ENCODE measurements at regions not wholly inside any gene's neighbourhood (a gene's known extent, or its start where the extent isn't known, plus 50 kb on each side); places are given as distances from the start of the nearest gene placed in this dataset.
"Not testable (repeated sequence)": the region's sequence is repeated elsewhere in the genome, so short reads cannot be mapped to it uniquely, and the experiment has no call there.

DNA sequence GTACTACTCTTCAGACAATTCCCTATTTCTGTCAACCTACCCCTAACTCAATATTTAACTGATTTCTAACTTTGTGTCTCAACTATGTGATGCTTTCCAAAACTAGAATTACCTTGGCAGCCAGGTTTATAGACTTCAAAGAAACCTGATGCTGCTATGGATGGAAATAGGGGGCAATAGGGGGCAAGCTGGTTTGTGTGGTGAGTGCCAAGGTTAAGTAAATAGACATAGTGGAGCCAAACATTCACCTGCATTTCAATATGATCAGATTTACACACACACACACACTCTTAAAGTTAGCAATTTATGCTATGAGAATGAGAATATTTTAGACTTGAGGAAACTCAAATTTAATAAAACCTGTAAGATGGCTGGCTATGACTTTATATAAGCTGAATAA lies 784.6 kb downstream of the TTLL7 start:
- DNase-seq = not testable (repeated sequence)

DNA sequence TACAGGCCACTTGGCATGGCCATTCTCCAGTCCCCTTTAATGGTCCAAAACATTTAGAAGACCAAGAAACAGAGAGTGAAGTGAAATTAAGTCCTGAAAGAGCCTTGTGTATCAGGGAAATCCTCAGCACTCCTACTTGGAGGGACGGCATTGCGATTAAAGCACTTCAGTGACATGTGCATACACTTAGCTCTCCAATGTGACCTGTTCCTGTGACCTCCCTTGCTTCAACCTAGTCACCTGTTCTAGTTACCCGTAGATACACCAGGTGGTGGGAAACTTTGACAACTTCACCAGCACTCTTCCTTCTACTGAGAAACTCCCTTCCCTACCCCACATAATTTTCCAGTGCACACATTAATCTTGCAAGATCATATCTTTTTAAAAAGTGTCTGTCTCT lies 785.3 kb downstream of the TTLL7 start:
- not testable (repeated sequence) for DNase-seq

DNA sequence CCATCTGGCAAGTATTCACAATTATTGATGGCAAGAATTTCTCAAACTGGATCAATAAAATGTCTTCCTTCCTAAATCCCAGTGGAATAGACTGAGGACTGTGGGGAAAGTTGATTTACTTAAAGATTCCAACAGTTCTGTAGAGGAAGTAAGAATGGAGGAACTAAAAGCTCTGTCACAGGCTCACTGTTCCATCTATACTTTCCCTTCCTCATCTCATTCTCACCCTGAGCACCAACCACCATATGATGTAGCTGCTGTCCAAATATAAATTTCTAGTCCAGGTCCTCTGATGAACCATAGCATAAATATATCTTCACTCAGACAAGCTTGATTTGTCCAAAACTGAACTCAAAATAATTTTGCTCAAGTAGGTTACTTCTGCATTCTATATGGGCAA lies 786.9 kb downstream of the TTLL7 start:
- DNase-seq = not testable (repeated sequence)

DNA sequence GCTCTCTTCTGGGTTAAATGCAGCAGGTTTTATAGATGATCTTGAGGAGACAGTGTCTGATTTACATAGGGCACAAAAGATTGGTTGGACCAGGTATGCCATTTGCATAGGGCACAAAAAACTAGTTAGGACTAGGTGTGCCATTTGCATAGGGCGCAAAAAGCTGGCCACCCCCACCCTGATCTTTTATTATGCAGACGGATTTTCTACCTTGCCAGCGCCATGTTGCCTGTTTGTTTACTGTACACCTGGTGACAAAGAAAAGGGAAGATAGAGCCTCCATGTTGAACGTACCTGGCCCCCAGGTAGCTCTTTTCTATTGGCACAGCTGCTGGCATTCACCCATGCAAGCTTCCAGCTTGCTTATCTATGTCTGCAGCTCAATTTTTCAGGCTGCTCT lies 790.4 kb downstream of the TTLL7 start:
- DNase-seq = not testable (repeated sequence)

DNA sequence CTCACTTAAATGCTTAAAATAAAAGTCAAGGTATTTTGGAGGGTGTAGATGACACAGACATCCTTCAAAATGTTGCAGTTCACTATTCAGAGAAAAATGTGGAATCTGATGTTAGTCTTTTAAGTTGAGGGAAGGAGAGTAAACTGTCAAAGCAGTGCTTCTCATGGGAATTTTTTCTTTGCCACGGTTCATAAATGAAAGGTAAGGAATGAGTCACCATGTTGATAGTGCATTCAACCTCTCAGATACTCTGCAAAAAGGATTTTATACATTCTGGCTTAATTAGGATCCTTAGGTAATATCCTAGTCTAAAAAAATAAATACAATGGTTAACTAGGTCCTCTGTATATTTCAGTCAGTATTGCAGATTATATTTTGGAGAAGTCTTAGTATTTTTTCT lies 804.3 kb downstream of the TTLL7 start:
- DNase-seq = not testable (repeated sequence)

DNA sequence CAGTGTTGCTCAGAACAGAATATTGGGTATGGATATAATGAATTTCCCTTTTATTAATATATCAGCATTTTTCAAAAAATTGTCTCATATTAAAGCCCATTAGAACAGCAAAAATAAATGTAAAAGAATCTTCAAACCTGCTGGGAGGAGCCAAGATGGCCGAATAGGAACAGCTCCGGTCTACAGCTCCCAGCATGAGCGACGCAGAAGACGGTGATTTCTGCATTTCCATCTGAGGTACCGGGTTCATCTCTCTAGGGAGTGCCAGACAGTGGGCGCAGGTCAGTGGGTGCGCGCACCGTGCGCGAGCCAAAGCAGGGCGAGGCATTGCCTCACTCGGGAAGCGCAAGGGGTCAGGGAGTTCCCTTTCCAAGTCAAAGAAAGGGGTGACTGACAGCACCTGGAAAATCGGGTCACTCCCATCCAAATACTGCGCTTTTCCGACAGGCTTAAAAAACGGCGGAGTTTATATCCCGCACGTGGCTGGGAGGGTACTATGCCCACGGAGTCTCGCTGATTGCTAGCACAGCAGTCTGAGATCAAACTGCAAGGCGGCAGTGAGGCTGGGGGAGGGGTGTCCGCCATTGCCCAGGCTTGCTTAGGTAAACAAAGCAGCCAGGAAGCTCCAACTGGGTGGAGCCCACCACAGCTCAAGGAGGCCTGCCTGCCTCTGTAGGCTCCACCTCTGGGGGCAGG lies 816.8 kb downstream of the TTLL7 start:
- not testable (repeated sequence) for DNase-seq

DNA sequence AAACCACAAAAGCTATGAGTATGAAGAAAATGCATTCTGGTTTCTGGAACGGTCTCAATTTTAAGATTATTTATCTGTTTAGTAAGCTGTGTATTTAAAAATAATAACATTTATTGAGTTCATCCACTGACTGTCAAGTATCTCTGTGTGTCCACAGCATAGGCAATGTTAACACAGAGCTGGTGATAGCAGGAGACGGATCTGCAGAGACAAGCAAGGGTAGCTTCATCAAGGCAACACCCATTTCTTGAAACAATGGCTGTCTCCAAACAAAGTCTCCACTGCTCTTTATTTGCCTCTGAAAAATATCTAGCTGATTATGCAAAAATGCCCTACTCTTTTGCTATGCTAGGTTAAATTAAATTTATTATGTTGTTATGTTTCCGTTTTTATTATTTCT lies 818.3 kb downstream of the TTLL7 start:
- DNase-seq = not testable (repeated sequence)

DNA sequence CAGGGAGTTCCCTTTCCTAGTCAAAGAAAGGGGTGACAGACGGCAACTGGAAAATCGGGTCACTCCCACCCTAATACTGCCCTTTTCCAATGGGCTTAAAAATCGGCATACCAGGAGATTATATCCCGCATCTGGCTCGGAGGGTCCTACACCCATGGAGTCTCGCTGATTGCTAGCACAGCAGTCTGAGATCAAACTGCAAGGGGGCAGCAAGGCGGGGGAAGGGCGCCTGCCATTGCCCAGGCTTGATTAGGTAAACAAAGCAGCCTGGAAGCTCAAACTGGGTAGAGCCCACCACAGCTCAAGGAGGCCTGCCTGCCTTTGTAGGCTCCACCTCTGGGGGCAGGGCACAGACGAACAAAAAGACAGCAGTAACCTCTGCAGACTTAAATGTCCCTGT lies 831.3 kb downstream of the TTLL7 start:
- DNase-seq = not testable (repeated sequence)

DNA sequence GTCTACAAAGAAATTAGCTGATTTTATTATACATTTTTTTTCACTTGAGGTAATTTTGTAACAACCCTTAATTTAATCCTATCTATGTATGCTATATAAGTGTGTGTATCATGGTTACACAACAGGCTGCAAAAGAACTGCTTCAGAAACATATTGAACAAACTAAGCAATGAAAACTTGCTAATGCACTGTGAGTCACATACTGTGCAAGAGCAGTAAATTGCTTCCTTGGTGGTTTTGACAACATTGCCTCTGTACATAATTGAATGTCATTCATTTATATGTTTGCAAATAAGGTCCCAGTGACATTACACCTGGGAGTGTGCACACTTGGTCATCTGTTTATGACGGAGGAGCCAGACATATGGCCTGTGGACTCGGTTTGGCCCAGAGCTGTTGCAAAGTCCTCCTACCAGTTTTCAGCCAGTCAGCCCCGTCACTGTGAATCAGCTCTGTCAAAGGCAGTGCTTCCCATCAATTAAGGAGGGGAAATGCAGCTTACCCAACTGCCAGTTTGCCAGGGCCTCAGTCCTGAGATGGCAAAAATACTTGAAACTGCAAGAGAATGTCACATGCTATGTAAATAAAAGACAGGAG lies 835.0 kb downstream of the TTLL7 start:
- DNase-seq = not testable (repeated sequence)

DNA sequence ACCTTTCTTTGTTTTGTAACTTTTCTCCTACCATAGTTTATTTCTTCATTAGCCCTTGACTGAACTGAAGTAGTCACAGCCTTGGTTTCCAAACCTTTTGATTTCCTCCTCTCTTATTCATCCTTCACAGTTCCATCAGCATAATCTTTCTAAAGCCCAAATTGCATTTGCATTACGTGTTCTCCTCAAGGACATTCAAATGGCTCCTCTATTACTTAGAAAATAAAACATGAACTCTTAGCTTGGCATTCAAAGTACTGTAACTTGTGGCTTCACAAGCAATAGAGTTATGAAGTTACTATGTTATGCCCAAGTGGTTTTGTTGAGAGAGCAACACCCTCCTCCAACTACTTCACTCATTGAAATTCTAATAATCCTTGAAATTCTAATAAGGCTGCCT lies 840.0 kb downstream of the TTLL7 start:
- not testable (repeated sequence) for DNase-seq

DNA sequence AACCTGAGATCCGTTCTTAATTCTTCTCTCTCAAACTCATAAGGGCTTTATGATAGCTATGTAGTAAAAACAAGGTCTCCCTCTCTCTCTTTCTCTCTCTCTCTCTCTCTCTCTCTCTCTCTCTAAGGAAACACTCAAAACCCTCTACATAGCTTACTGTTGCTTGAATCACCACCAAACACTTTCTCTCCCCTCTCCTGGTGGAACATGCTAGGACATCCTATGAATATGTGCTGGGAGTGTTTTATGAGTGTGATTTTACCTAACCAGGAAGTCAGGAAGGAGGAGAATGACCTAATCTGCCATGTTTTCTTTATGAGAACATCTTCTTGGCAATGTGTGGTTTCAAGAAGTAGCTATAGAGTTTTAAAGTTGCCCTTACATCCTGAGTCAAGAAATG lies 844.6 kb downstream of the TTLL7 start:
- not testable (repeated sequence) for DNase-seq

DNA sequence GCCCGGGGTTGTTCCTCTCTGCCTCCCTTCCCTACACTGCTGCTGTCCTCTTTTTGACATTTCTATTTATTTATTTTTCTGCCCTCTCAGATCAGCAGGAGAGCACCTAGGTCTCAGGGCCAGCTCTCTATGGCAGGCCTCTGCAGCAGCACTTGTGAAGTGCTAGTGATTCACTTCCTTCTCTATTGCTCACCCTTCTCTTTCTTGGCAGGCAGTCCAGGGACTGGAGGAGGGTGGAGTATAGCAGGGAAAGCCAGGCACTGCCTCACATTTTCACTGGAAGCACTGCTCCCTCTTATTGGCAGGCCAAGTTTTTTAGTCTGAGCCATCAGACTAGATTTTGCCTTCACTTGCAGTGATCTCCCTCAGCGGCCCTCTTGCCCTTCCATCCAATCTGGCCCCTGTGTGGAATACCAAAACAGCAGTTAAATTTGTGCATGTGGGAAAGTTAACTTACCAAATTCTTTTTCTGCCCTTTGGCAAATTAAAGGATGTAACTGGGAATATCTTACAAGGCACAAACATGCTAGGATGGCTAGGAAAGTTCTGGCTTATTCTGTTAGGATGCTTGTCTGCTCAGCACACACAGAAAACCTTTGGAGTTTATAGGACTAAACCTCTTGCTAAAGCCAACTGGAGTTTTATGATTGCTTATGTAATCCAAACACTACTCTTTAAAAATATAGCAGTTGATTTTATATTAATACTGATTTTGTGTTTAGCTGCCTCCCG lies 847.6 kb downstream of the TTLL7 start:
- DNase-seq = not testable (repeated sequence)

DNA sequence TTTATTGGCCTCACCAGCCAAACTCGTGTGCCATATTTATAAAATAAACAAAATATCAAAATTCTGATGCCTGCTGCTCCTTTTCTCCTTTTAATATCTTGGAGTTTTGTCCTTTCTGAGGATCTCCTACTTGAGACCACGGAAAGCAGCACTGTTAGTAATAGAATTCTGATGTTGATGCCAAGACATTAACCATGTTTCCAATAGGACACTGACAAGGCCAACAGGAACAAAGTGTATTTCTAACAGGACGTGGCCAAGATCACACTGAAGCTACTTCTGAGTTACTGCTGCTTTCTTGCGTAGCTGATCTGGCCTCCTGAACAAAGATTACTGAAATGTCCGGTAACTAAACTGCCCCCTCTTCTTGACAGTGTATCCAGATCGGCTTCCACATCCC lies 848.5 kb downstream of the TTLL7 start:
- not testable (repeated sequence) for DNase-seq

DNA sequence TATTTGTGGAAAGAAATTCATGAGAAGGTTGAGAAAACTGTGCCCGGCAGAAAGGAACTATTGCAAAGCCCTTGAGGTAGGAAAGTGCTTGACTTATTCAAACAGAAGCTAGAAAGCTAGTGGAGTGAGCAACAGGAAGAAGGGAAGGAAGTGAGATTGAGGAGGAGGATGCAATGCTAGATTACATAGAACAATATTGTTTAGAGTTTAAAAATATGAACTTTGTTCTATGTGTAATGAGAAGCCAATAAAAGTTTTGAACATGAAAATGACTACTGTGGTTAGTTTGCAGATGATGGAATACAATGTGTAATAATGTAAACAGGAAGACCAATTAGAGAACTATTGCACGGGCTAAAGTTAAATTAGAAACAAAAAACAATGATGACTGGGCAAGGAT lies 853.1 kb downstream of the TTLL7 start:
- not testable (repeated sequence) for DNase-seq

DNA sequence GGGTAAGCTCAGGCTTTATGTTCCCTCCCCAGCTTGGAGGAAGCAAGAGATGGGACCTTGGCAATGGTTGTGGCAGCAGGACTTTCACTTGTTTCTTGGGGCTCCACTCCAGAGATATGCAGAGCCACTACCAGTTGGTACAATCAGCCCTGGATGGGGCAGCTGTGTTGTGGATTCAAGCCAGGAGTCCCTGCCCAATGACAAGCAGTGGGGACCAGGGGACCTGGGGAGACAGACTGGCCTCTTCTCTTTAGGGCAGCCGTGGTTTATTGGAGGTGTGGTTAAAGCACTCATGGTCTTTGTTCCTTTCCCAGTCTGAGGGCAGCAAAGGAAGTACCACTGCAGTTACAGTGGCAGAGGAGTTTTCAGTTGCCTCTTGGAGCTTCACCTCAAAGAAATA lies 856.1 kb downstream of the TTLL7 start:
- not testable (repeated sequence) for DNase-seq

DNA sequence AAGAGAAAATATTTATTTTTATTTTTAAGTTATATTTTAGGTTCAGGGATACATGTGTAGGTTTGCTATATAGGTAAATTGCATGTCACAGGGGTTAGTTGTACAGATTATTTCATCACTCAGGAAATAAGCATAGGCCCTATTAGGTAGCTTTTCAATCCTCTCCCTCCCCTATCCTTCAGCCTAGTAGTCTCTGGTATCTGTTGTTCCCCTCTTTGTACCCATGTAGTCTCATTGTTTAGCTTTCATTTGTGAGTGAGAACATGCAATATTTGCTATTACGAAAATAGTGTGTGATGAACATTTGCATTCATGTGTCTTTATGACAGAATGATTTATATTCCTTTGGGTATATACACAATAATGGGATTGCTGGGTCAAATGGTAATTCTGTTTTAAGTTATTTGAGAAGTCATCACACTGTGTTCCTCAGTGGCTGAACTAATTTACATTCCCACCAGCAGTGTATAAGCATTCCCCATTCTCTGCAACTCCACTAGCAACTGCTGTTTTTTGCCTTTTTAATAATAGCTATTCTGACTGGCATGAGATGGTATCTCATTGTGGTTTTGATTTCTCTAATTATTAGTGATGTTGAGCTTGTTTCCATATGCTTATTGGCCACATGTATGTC lies 863.3 kb downstream of the TTLL7 start:
- not testable (repeated sequence) for DNase-seq

DNA sequence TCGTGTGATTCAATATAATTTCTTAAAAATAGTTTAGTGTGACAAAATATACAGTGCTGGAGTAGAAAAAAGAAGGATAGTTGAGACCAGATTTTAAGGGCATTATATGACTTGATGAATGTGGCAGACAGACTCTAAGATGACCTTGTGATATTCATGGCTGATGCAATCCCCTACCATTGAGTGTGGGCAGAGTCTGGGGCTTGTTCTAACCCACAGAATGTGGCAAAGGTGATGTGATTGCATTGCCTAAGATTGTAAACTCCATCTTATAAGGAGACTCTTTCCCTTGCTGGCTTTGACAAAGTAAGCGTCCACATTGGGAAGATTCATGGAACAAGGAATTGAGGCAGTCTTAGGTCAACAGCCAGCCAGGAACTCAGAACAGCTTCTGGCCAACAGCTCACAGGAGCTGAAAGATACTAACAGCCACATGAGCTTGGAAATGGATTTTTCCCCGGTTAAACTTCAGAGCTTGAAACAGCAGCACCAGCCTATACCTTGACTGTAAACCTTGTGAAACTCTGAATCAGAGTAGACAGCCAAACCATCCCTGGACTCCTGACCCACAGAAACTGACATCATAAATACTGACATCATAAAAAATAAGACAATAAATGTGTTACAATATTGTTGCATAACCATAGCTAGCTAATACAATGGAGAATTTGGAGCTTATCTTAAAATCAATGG lies 864.5 kb downstream of the TTLL7 start:
- not testable (repeated sequence) for DNase-seq

DNA sequence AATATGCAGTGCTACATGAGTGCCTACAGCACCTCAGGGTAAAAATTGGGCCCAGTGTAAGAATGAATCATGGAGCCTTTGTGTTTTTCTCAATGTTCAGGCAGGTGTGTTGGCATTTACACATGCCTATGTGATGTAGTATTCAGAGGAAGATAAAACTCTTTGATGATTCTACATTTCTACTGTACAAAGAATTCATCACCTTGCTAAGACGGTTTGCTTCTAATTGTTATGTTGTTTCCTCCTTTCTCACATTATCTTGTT lies 867.3 kb downstream of the TTLL7 start:
- no peak for DNase-seq

DNA sequence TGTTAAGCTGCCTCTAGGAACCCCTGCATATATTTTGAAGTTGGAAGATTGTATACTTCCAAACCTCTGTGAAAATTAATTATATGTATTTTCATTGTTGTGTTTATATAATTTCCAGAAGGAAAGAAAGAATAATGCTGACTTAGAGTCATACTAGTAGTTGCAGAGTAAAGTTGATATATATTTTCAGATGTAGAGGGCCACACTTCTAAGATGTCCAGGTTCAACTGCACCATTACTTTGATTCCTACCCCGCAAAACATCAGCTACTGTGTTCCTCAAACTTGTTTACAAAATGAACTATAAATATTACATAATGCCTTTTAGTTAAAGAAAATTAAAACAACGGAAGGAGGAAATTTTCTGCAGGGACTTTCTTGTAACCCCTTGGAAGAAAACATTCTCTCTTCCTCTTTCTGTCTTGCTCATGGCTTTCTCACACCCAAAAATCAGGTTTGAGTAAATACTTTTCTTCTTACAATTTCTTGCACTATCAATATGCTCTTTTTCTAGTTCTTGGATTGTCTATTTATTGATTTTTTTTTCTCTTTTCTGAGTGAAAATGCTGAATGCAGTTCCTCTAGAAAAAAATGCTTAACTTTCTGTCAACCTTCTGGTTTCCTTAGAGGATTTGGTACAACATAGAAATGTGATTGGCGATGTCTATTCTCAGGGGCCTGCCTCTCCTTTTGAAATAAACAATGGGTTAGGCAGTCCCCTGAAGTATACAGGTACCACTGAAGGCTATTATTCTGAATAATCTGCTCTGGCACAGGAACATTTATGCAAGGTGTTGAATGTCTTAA lies 867.8 kb downstream of the TTLL7 start:
- DNase-seq = no peak

DNA sequence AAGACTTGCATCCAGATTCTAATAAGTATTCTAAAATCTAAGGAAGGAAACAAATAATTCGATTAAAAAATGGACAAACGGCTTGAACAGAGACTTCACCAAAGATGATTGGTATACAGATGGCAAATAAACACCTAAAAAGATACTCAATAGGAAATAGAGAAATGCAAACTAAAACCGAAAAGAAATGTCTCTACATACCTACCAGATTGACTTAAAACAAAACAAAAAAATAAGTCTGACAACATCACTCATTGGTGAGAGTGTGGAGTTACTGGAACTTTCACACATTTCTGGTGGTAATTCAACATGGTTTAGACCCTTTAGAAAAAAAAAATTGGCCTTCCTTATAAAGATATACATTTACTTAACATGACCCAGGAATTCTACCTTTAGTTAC lies 869.8 kb downstream of the TTLL7 start:
- DNase-seq = no peak

DNA sequence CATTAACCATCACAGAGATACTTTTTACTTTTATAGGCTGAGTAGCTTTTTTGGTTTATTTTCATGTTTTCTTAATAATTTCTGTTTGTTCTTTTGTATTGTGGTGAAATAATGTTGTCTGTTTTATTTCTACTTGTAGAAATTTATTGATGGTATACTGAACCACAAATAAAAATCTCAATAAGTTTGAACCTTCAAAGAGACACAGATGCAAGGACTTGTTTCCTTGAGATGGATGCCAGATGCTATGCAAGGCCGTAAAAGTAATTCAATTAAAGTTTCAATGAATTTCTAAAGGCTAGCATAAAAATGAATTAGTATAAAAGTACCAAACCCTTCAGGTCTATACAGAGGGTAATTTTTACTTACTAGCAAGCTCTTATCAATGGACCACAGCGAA lies 873.5 kb downstream of the TTLL7 start:
- DNase-seq = no peak

DNA sequence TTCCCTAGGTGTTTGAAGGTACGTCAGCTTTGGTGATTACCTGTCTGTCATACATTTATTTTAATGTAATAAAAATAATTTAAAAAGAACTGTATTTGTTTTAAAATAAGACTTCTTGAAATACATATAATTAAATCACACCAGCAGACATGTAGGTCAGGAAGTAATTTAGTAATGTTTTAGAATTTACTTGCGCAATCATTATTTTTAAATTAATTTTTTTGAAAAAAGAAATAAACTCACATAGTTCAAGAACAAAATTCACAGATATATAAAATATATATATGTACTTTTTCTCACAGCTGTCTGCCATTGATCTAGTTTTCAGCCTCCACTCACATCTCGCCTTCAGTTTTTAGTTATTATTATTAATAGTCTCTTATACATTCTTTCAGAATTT lies 875.9 kb downstream of the TTLL7 start:
- DNase-seq = no peak
